HEK293T (cell line): ENCODE measurements at regions not wholly inside any gene's neighbourhood (a gene's known extent, or its start where the extent isn't known, plus 50 kb on each side); places are given as distances from the start of the nearest gene placed in this dataset.

Experiments used
- CTCF ChIA-PET: fragments of 350-600 bp; formaldehyde crosslinking; extraction: SDS; loops from one replicate; lab custom pipeline; 2021; ENCODE audit warnings: antibody characterized with exemption, inconsistent platforms; lab: Yijun Ruan, JAX
- POLR2A ChIA-PET: fragments of 350-600 bp; formaldehyde crosslinking; extraction: SDS; loops from one replicate; lab custom pipeline; 2020; ENCODE audit warnings: antibody characterized with exemption, inconsistent platforms; lab: Yijun Ruan, JAX
- DNase-seq: peaks from one replicate; pipeline ENCODE4 v3.0.0; 2012; ENCODE audit warnings: mixed read lengths; ENCODE audit errors: extremely low spot score
- ARNT ChIP-seq: fragments of 450-650 bp; IDR thresholded peaks from 2 replicates; pipeline ENCODE4 v1.6.1; 2017; ENCODE audit warnings: mild to moderate bottlenecking
- BHLHE40 ChIP-seq: fragments of 450-650 bp; IDR thresholded peaks from 2 replicates; pipeline ENCODE4 v1.6.1; 2016; ENCODE audit warnings: mild to moderate bottlenecking, moderate library complexity, borderline replicate concordance
- CTBP1 ChIP-seq: fragments of 450-650 bp; IDR thresholded peaks from 2 replicates; pipeline ENCODE4 v1.6.1; 2016; ENCODE audit warnings: borderline replicate concordance
- ELF4 ChIP-seq: fragments of 450-650 bp; IDR thresholded peaks from 2 replicates; pipeline ENCODE4 v1.6.1; 2017; ENCODE audit warnings: antibody characterized with exemption
- FOXA1 ChIP-seq: fragments of 450-650 bp; IDR thresholded peaks from 2 replicates; pipeline ENCODE4 v1.6.1; 2016; ENCODE audit warnings: mild to moderate bottlenecking
- FOXK2 ChIP-seq: fragments of 450-650 bp; IDR thresholded peaks from 2 replicates; pipeline ENCODE4 v1.6.1; 2016; ENCODE audit warnings: mild to moderate bottlenecking
- FOXM1 ChIP-seq: fragments of 450-650 bp; IDR thresholded peaks from 2 replicates; pipeline ENCODE4 v1.6.1; 2017; ENCODE audit warnings: mild to moderate bottlenecking, borderline replicate concordance
- HDGF ChIP-seq: fragments of 450-650 bp; IDR thresholded peaks from 2 replicates; pipeline ENCODE4 v1.6.1; 2017; ENCODE audit warnings: antibody characterized with exemption, borderline replicate concordance
- L3MBTL2 ChIP-seq: fragments of 450-650 bp; conservative IDR thresholded peaks from 2 replicates; pipeline ENCODE4 v1.6.1; 2016; ENCODE audit warnings: mild to moderate bottlenecking
- LEF1 ChIP-seq: fragments of 450-650 bp; IDR thresholded peaks from 2 replicates; pipeline ENCODE4 v1.6.1; 2017; ENCODE audit warnings: mild to moderate bottlenecking, borderline replicate concordance
- NFRKB ChIP-seq: fragments of 450-650 bp; IDR thresholded peaks from 2 replicates; pipeline ENCODE4 v1.6.1; 2016; ENCODE audit warnings: mild to moderate bottlenecking, moderate library complexity
- PKNOX1 ChIP-seq: fragments of 450-650 bp; IDR thresholded peaks from 2 replicates; pipeline ENCODE4 v1.6.1; 2016
- SP1 ChIP-seq: fragments of 450-650 bp; IDR thresholded peaks from 2 replicates; pipeline ENCODE4 v1.6.1; 2017
- SUZ12 ChIP-seq: fragments of 450-650 bp; IDR thresholded peaks from 2 replicates; pipeline ENCODE4 v1.6.1; 2016; ENCODE audit warnings: mild to moderate bottlenecking
- TARDBP ChIP-seq: fragments of 450-650 bp; IDR thresholded peaks from 2 replicates; pipeline ENCODE4 v1.6.1; 2016
- ZNF384 ChIP-seq: fragments of 450-650 bp; IDR thresholded peaks from 2 replicates; pipeline ENCODE4 v1.6.1; 2016

GRCh38 chr14:30211326-30211725, 283.7 kb upstream of the PRKD1 start:
- CTCF ChIA-PET = no interaction called here
- TF ChIP-seq TARDBP (no peak), NFRKB (no peak), ELF4 (no peak), PKNOX1 (no peak), FOXK2 (no peak), ZNF384 (no peak), SP1 (no peak), CTBP1 (no peak), BHLHE40 (no peak), FOXM1 (no peak), LEF1 (no peak), SUZ12 (no peak), HDGF (no peak), FOXA1 (no peak), ARNT (no peak), L3MBTL2 (no peak)
- no peak for DNase-seq
- POLR2A ChIA-PET = no interaction called here

- POLR2A ChIA-PET = no interaction called here
- DNase-seq = no peak
- CTCF ChIA-PET = interaction anchor here (0.6 to 1.2 kb wide), 7 partner anchors 9 to 1440 kb away, joined by 3 to 9 read pairs (median 3); no protein-coding TSS in a partner anchor
- TF ChIP-seq PKNOX1 (no peak), NFRKB (no peak), CTBP1 (no peak), ARNT (no peak), FOXK2 (no peak), FOXA1 (no peak), BHLHE40 (no peak), TARDBP (no peak), SP1 (no peak), HDGF (no peak), ZNF384 (no peak), L3MBTL2 (no peak), SUZ12 (no peak)
Observed at GRCh38 chr14:30214014-30214413, 286.4 kb upstream of the PRKD1 start.

- TF ChIP-seq ELF4 (no peak), FOXK2 (no peak), PKNOX1 (no peak), SP1 (no peak), TARDBP (no peak), LEF1 (no peak), NFRKB (no peak), SUZ12 (no peak), BHLHE40 (no peak), ZNF384 (no peak), ARNT (no peak)
- ChIA-PET CTCF (interaction anchor here (0.6 to 1.1 kb wide), 8 partner anchors 8 to 1441 kb away, joined by 3 to 9 read pairs (median 4); no protein-coding TSS in a partner anchor), POLR2A (no interaction called here)
- DNase-seq = peak; percentile 48
Observed at GRCh38 chr14:30214461-30215090, 286.9 kb upstream of the PRKD1 start.

GRCh38 chr14:30218907-30219306, 291.3 kb upstream of the PRKD1 start:
- POLR2A ChIA-PET = no interaction called here
- TF ChIP-seq NFRKB (no peak), TARDBP (no peak), ELF4 (no peak), SP1 (no peak), L3MBTL2 (no peak), BHLHE40 (no peak), FOXM1 (no peak), CTBP1 (no peak), PKNOX1 (no peak), FOXK2 (no peak), LEF1 (no peak), SUZ12 (no peak), HDGF (no peak), FOXA1 (no peak), ARNT (no peak), ZNF384 (no peak)
- no peak for DNase-seq
- CTCF ChIA-PET = interaction anchor here (1.6 kb wide), 1 partner anchor 52 kb away, joined by 3 read pairs; no protein-coding TSS in a partner anchor

- CTCF ChIA-PET = interaction anchor here (1.5 kb wide), 1 partner anchor 49 kb away, joined by 5 read pairs; no protein-coding TSS in a partner anchor
- POLR2A ChIA-PET = no interaction called here
- no peak for DNase-seq
- TF ChIP-seq ZNF384 (no peak), LEF1 (no peak), SP1 (no peak), PKNOX1 (no peak), L3MBTL2 (no peak), CTBP1 (no peak), NFRKB (no peak), HDGF (no peak), SUZ12 (no peak), ELF4 (no peak), BHLHE40 (no peak), TARDBP (no peak), ARNT (no peak), FOXK2 (no peak), FOXA1 (no peak), FOXM1 (no peak)
Observed at GRCh38 chr14:30221546-30221945, 293.9 kb upstream of the PRKD1 start.
